ENCODE measurements at regions not wholly inside any gene's neighbourhood (a gene's known extent, or its start where the extent isn't known, plus 50 kb on each side); places are given as distances from the start of the nearest gene placed in this dataset.

DNA sequence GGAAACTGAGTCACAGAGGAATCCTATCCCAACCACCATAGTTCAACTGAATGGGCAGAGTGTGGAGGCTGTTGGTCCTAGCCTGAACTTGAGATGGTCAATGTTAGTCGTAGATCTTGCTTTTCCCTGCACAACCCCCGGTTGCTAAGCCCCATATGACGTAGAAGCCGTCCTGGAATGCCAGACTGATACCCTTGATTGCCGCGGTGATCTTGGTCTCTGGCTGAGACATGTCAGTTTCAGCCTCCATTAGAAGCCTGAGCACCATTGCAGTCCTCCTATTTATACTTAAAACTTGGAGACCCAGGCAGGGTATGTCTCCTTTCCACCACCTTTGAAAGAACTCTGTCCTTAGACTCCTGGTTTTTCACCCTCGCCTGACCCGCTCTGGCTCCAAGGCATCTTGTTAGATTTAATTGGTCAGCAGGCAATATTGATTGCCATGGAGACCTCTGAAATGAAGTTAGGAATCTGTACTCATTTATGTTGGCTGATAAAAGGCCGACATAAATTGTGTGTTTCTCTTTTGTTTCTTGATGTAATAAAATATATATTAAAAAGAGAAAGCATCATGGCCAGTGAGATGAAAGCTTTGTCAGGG lies 53.4 kb downstream of the RPLP1 start:
- H3K27me3 ChIP-seq (replicated peaks; ENCODE audit: control insufficient read depth, insufficient read depth, low read length, poor library complexity, severe bottlenecking) = no peaks in the 10 kb centered on the region
- H3K27ac ChIP-seq (ENCODE audit: insufficient read depth, low read length, poor library complexity, severe bottlenecking) = no peak overlapping the region
- H3K9me3 ChIP-seq (ENCODE audit: control insufficient read depth, low read length) = no peaks in the 10 kb centered on the region
- no peak for DNase-seq
- H3K4me1 ChIP-seq (ENCODE audit: control insufficient read depth, insufficient read depth, low read length, poor library complexity, severe bottlenecking) = no peaks in the 10 kb centered on the region
- no peak overlapping the region for H3K4me3 ChIP-seq (ENCODE audit: insufficient read depth, low read depth, low read length, poor library complexity, severe bottlenecking)
- H3K36me3 ChIP-seq (ENCODE audit: control insufficient read depth, insufficient read depth, low read length) = no peaks in the 10 kb centered on the region

DNA sequence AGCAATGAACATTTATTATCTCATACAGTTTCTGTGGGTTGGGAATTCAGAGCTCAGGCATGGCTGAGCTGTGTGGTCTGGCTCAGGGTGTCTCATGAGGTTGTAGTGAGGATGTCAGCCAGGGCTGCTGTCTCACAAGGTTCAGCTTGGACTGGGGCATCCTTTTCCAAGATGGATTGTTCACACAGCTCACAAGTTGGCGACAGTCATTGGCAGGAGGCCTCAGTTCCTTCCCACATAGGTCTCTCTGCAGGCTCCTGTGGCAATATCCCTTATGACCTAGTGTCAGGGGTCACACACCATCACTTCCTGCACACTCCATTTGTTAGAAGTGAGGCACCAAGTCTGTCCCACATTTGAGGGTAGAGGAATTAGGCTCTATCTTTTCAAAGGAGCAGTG lies 56.0 kb downstream of the RPLP1 start:
- Histone ChIP-seq H3K27ac (ENCODE audit: insufficient read depth, low read length, poor library complexity, severe bottlenecking) (no peak overlapping the region), H3K4me3 (ENCODE audit: insufficient read depth, low read depth, low read length, poor library complexity, severe bottlenecking) (no peak overlapping the region), H3K27me3 (replicated peaks; ENCODE audit: control insufficient read depth, insufficient read depth, low read length, poor library complexity, severe bottlenecking) (no peaks in the 10 kb centered on the region), H3K4me1 (ENCODE audit: control insufficient read depth, insufficient read depth, low read length, poor library complexity, severe bottlenecking) (no peaks in the 10 kb centered on the region), H3K36me3 (ENCODE audit: control insufficient read depth, insufficient read depth, low read length) (no peaks in the 10 kb centered on the region), H3K9me3 (ENCODE audit: control insufficient read depth, low read length) (no peaks in the 10 kb centered on the region)
- DNase-seq = no peak

DNA sequence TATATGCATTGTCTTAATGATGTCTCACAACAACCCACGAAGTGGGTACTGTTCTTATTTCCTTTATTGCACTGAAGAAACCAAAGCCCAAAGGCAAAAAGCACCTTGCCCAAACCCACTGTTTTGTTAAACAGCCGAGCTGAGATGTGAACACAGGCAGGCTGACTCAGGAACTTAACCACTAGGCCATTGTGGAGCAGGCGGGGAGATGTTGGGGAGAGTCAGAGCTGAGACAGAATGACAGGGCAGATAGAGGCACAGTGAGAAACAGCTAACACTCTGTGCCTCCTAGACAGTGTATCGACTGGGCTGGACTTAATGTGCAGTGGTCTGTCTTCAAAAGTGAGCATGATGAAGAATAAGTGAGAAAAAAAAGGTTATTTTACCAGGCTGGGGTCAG lies 56.5 kb downstream of the RPLP1 start:
- Histone ChIP-seq H3K9me3 (ENCODE audit: control insufficient read depth, low read length) (no peaks in the 10 kb centered on the region), H3K4me1 (ENCODE audit: control insufficient read depth, insufficient read depth, low read length, poor library complexity, severe bottlenecking) (no peaks in the 10 kb centered on the region), H3K27me3 (replicated peaks; ENCODE audit: control insufficient read depth, insufficient read depth, low read length, poor library complexity, severe bottlenecking) (no peaks in the 10 kb centered on the region), H3K27ac (ENCODE audit: insufficient read depth, low read length, poor library complexity, severe bottlenecking) (no peak overlapping the region), H3K4me3 (ENCODE audit: insufficient read depth, low read depth, low read length, poor library complexity, severe bottlenecking) (no peak overlapping the region), H3K36me3 (ENCODE audit: control insufficient read depth, insufficient read depth, low read length) (no peaks in the 10 kb centered on the region)
- no peak for DNase-seq

DNA sequence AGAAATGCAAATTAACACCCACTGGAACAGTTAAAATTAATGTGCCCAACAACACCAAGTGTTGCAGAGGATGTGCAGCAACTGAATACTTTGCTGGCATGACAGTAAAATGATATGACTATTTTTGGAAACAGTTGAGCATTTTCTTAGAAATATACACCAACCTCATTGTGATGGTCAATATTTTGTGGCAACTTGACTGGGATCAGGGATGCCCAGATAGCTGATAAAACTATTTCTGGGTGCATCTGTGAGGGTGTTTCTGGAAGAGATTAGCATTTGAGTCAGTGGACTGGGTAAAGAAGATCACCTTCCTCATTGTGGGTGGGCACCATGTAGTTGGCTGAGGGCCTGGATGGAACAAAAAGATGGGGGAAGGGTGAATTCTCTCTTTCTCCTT lies 57.9 kb downstream of the RPLP1 start:
- H3K27ac ChIP-seq (ENCODE audit: insufficient read depth, low read length, poor library complexity, severe bottlenecking) = no peak overlapping the region
- no peaks in the 10 kb centered on the region for H3K4me1 ChIP-seq (ENCODE audit: control insufficient read depth, insufficient read depth, low read length, poor library complexity, severe bottlenecking)
- no peak for DNase-seq
- no peaks in the 10 kb centered on the region for H3K36me3 ChIP-seq (ENCODE audit: control insufficient read depth, insufficient read depth, low read length)
- H3K27me3 ChIP-seq (replicated peaks; ENCODE audit: control insufficient read depth, insufficient read depth, low read length, poor library complexity, severe bottlenecking) = no peaks in the 10 kb centered on the region
- H3K4me3 ChIP-seq (ENCODE audit: insufficient read depth, low read depth, low read length, poor library complexity, severe bottlenecking) = no peak overlapping the region
- H3K9me3 ChIP-seq (ENCODE audit: control insufficient read depth, low read length) = no peaks in the 10 kb centered on the region

DNA sequence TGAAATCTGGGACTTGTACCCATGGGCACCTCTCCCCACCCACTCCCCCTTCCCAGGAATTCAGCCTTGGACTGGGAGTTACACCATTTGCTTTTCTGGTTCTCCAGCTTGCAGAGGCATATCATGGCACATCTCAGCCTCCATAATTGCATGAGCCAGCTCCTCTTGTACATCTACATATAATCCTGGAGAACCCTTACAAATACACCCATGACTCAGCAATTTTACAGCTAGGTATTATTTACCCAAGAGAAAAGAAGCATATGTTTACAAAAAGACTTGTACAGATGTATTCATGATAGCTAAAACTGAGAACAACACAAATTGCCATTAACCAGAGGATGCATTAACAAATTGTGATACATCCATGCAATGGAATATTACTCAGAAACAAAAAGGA lies 58.4 kb downstream of the RPLP1 start:
- DNase-seq = no peak
- Histone ChIP-seq H3K36me3 (ENCODE audit: control insufficient read depth, insufficient read depth, low read length) (no peaks in the 10 kb centered on the region), H3K9me3 (ENCODE audit: control insufficient read depth, low read length) (no peaks in the 10 kb centered on the region), H3K27me3 (replicated peaks; ENCODE audit: control insufficient read depth, insufficient read depth, low read length, poor library complexity, severe bottlenecking) (no peaks in the 10 kb centered on the region), H3K27ac (ENCODE audit: insufficient read depth, low read length, poor library complexity, severe bottlenecking) (no peak overlapping the region), H3K4me1 (ENCODE audit: control insufficient read depth, insufficient read depth, low read length, poor library complexity, severe bottlenecking) (no peaks in the 10 kb centered on the region), H3K4me3 (ENCODE audit: insufficient read depth, low read depth, low read length, poor library complexity, severe bottlenecking) (no peak overlapping the region)

DNA sequence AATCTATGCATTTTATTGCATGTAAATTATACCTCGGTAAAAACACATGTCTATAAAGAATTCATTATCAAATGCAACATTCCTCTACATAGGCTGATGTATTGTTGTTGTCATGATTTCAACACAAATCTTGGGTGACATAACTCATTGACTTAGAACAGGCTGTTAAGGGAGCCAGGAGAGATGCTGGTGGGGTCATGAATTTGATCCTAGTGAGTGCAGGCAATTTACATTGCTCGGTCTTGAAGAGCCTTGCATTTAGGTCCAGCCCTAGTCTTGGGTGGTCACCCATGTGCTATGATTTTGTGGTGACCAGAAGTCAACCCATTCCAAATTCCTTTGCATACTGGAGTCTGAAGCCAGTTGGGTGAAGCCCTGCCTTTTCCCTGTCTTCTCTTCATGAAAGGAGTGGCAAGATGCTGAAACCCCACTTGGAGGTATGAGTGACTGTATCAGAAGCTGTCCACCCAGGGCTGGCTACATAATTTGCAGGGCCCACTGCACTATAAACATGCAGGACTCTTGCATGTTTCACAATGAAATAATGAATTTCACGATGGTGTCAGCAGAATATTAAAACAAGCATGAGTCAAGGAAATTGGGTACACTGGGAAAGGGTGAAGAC lies 59.2 kb downstream of the RPLP1 start:
- no peaks in the 10 kb centered on the region for H3K27me3 ChIP-seq (replicated peaks; ENCODE audit: control insufficient read depth, insufficient read depth, low read length, poor library complexity, severe bottlenecking)
- no peaks in the 10 kb centered on the region for H3K9me3 ChIP-seq (ENCODE audit: control insufficient read depth, low read length)
- DNase-seq = no peak
- no peak overlapping the region for H3K4me3 ChIP-seq (ENCODE audit: insufficient read depth, low read depth, low read length, poor library complexity, severe bottlenecking)
- no peak overlapping the region for H3K27ac ChIP-seq (ENCODE audit: insufficient read depth, low read length, poor library complexity, severe bottlenecking)
- no peaks in the 10 kb centered on the region for H3K4me1 ChIP-seq (ENCODE audit: control insufficient read depth, insufficient read depth, low read length, poor library complexity, severe bottlenecking)
- no peaks in the 10 kb centered on the region for H3K36me3 ChIP-seq (ENCODE audit: control insufficient read depth, insufficient read depth, low read length)

DNA sequence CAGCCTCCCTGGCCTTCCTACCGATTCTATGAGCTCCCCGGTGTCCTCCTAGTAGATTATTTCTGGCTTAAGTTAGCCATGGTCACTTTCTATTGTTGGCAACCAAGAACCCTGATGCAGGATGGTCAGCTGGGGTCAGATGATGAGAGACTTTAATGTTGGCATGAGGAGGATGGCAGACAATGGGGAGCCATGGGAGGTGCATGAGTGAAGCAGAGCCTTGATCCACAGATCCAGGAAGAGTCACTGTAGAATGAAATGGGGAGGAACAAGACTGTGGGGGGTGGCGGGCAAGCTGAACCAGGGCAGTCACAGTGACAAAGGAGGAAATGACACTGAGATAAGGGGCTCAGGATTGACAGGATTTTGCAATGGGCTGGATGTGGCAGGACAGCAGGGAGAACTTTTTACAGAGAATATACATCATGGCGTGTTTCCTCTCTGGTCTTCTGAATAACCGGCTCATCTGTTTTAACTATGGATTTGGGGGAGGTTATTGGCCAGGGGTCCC lies 60.9 kb downstream of the RPLP1 start:
- Histone ChIP-seq H3K4me3 (ENCODE audit: insufficient read depth, low read depth, low read length, poor library complexity, severe bottlenecking) (no peak overlapping the region), H3K36me3 (ENCODE audit: control insufficient read depth, insufficient read depth, low read length) (no peaks in the 10 kb centered on the region), H3K4me1 (ENCODE audit: control insufficient read depth, insufficient read depth, low read length, poor library complexity, severe bottlenecking) (no peaks in the 10 kb centered on the region), H3K27me3 (replicated peaks; ENCODE audit: control insufficient read depth, insufficient read depth, low read length, poor library complexity, severe bottlenecking) (peaks cover 4% of the 10 kb centered on the region), H3K27ac (ENCODE audit: insufficient read depth, low read length, poor library complexity, severe bottlenecking) (no peak overlapping the region), H3K9me3 (ENCODE audit: control insufficient read depth, low read length) (no peaks in the 10 kb centered on the region)
- no peak for DNase-seq

DNA sequence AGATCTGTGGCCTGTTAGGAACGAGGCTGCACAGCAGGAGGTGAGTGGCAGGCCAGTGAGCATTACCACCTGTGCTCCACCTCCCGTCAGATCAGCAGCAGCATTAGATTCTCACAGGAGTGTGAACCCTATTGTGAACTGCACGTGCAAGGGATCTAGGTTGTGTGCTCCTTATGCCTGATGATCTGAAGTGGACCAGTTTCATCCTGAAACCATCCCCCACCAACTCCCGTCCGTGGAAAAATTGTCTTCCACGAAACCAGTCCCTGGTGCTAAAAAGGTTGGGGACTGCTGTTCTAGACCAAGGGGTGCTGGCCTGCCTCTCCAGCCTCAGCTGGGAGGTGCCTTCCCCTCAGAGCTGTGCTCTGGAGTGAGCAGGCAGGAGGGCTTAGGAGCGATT lies 61.4 kb downstream of the RPLP1 start:
- H3K4me3 ChIP-seq (ENCODE audit: insufficient read depth, low read depth, low read length, poor library complexity, severe bottlenecking) = no peak overlapping the region
- H3K4me1 ChIP-seq (ENCODE audit: control insufficient read depth, insufficient read depth, low read length, poor library complexity, severe bottlenecking) = no peaks in the 10 kb centered on the region
- H3K27ac ChIP-seq (ENCODE audit: insufficient read depth, low read length, poor library complexity, severe bottlenecking) = no peak overlapping the region
- no peaks in the 10 kb centered on the region for H3K36me3 ChIP-seq (ENCODE audit: control insufficient read depth, insufficient read depth, low read length)
- H3K27me3 ChIP-seq (replicated peaks; ENCODE audit: control insufficient read depth, insufficient read depth, low read length, poor library complexity, severe bottlenecking) = peaks cover 4% of the 10 kb centered on the region
- DNase-seq = no peak
- no peaks in the 10 kb centered on the region for H3K9me3 ChIP-seq (ENCODE audit: control insufficient read depth, low read length)

DNA sequence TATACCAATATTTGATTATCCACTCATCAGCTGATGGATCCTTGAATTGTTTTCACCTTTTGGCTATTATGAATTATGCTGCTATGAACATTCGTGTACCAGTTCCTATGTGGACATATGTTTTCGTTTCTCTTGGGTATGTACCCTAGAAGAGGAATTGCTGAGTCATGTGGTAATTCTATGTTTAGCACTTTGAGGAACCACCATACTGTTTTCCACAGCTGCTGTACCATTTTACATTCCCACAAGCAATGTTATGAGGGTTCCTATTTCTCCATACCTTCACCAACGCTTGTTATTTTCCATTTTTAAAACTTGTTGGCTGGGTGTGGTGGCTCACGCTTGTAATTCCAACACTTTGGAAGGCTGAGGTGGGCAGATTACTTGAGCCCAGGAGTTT lies 62.9 kb downstream of the RPLP1 start:
- no peak overlapping the region for H3K4me3 ChIP-seq (ENCODE audit: insufficient read depth, low read depth, low read length, poor library complexity, severe bottlenecking)
- H3K36me3 ChIP-seq (ENCODE audit: control insufficient read depth, insufficient read depth, low read length) = no peaks in the 10 kb centered on the region
- no peaks in the 10 kb centered on the region for H3K4me1 ChIP-seq (ENCODE audit: control insufficient read depth, insufficient read depth, low read length, poor library complexity, severe bottlenecking)
- no peaks in the 10 kb centered on the region for H3K9me3 ChIP-seq (ENCODE audit: control insufficient read depth, low read length)
- no peak for DNase-seq
- H3K27me3 ChIP-seq (replicated peaks; ENCODE audit: control insufficient read depth, insufficient read depth, low read length, poor library complexity, severe bottlenecking) = peaks cover 4% of the 10 kb centered on the region
- no peak overlapping the region for H3K27ac ChIP-seq (ENCODE audit: insufficient read depth, low read length, poor library complexity, severe bottlenecking)

DNA sequence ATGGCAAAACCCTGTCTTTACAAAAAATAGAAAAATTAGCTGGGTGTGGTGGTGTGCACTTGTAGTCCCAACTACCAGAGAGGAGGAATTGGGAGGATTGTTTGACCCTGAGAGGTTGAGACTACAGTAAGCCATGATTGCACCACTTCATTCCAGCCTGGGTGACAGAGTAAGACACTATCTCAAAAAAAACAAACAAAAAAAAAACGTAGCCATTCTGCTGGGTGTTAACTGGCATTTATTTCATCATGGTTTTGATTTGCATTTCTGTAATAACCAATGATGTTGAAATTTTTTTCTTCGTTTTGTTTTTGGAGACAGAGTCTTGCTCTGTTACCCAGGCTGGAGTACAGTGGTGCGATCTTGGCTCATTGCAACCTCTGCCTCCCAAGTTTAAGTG lies 63.3 kb downstream of the RPLP1 start:
- H3K27ac ChIP-seq (ENCODE audit: insufficient read depth, low read length, poor library complexity, severe bottlenecking) = no peak overlapping the region
- H3K36me3 ChIP-seq (ENCODE audit: control insufficient read depth, insufficient read depth, low read length) = no peaks in the 10 kb centered on the region
- peaks cover 4% of the 10 kb centered on the region for H3K27me3 ChIP-seq (replicated peaks; ENCODE audit: control insufficient read depth, insufficient read depth, low read length, poor library complexity, severe bottlenecking)
- no peak overlapping the region for H3K4me3 ChIP-seq (ENCODE audit: insufficient read depth, low read depth, low read length, poor library complexity, severe bottlenecking)
- H3K9me3 ChIP-seq (ENCODE audit: control insufficient read depth, low read length) = no peaks in the 10 kb centered on the region
- DNase-seq = no peak
- H3K4me1 ChIP-seq (ENCODE audit: control insufficient read depth, insufficient read depth, low read length, poor library complexity, severe bottlenecking) = no peaks in the 10 kb centered on the region
